Breast epithelium (tissue), 4 donors: ENCODE measurements at regions not wholly inside any gene's neighbourhood (a gene's known extent, or its start where the extent isn't known, plus 50 kb on each side); places are given as distances from the start of the nearest gene placed in this dataset.

Experiments used
- DNase-seq, 2 donors: peaks; one replicate each; pipeline ENCODE4 v3.0.0-alpha.2; 2019; ENCODE audit warnings: low spot score in 2 of 2
- H3K27ac ChIP-seq, 2 donors: fragments of 200-600 bp; sonication (generic) in 1 of 2; one replicate each; pipeline ENCODE4 v1.5.1; 2016 to 2019; ENCODE audit warnings: mild to moderate bottlenecking in 1 of 2
- H3K27me3 ChIP-seq, 2 donors: fragments of 200-600 bp; sonication (generic) in 1 of 2; one replicate each; pipeline versions ENCODE4 v1.5.1 to v1.6.0; 2017 to 2019; ENCODE audit warnings: control low read depth in 1 of 2, mild to moderate bottlenecking in 1 of 2
- H3K36me3 ChIP-seq: fragments of 200-600 bp; one replicate; pipeline ENCODE4 v1.5.1; 2019
- H3K4me1 ChIP-seq, 2 donors: fragments of 200-600 bp; sonication (generic); one replicate each; pipeline ENCODE4 v1.5.1; 2016 to 2019; ENCODE audit warnings: control low read depth in 1 of 2
- H3K4me3 ChIP-seq, 3 donors: fragments of 200-600 bp; sonication (generic); 1 replicate in 2 of 3; 2 replicates in 1 of 3; pipeline ENCODE4 v1.5.1; 2016 to 2019; ENCODE audit warnings: mild to moderate bottlenecking in 3 of 3, moderate library complexity in 2 of 3
- H3K9me3 ChIP-seq, 2 donors: fragments of 200-600 bp; sonication (generic) in 1 of 2; one replicate each; pipeline ENCODE4 v1.5.1; 2016 to 2019; ENCODE audit warnings: control low read depth in 1 of 2
- CTCF ChIP-seq, 3 donors: fragments of 450-650 bp; IDR thresholded peaks; one replicate each; pipeline ENCODE4 v1.5.1; 2016 to 2017; ENCODE audit warnings: antibody characterized with exemption in 3 of 3, mild to moderate bottlenecking in 3 of 3, moderate library complexity in 3 of 3
- POLR2A ChIP-seq: fragments of 450-650 bp; IDR thresholded peaks from one replicate; pipeline ENCODE4 v1.6.1; 2016; ENCODE audit warnings: antibody characterized with exemption, mild to moderate bottlenecking, moderate library complexity
- POLR2AphosphoS5 ChIP-seq, 3 donors: sonication (generic); formaldehyde crosslinking; IDR thresholded peaks; one replicate each; pipeline ENCODE4 v1.6.1; 2017; ENCODE audit warnings: antibody characterized with exemption in 3 of 3
- intact Hi-C: fragments of 100-400 bp; cut with DNase I; formaldehyde crosslinking; loops from one replicate; pipeline ENCODE4 v1.15.1; 2023; ENCODE audit warnings: low total_unique reads

- DNase-seq: no peak
- Histone ChIP-seq H3K9me3 (no peaks in the 10 kb centered on the region), H3K4me1 (no peaks in the 10 kb centered on the region), H3K27ac (no peak overlapping the region), H3K4me3 (no peak overlapping the region), H3K27me3 (no peaks in the 10 kb centered on the region), H3K36me3 (no peaks in the 10 kb centered on the region)
- intact Hi-C loops: no loop called here
- TF ChIP-seq POLR2A (no peak), POLR2AphosphoS5 (IDR thresholded peaks at IDR 0.05) (no peak), CTCF (IDR thresholded peaks at IDR 0.05) (no peak)
Measured at GRCh38 chr13:80972857-80973478, 632.0 kb upstream of the SPRY2 start.

GRCh38 chr13:80965097-80965496, 624.2 kb upstream of the SPRY2 start:
- TF ChIP-seq CTCF (IDR thresholded peaks at IDR 0.05) (no peak), POLR2AphosphoS5 (IDR thresholded peaks at IDR 0.05) (no peak), POLR2A (no peak)
- no peak for DNase-seq
- Histone ChIP-seq H3K4me1 (no peaks in the 10 kb centered on the region), H3K36me3 (no peaks in the 10 kb centered on the region), H3K9me3 (no peaks in the 10 kb centered on the region), H3K4me3 (no peak overlapping the region), H3K27me3 (no peaks in the 10 kb centered on the region), H3K27ac (no peak overlapping the region)
- intact Hi-C loops: no loop called here

GRCh38 chr13:80962855-80963254, 621.9 kb upstream of the SPRY2 start:
- TF ChIP-seq CTCF (IDR thresholded peaks at IDR 0.05): no peak
- TF ChIP-seq POLR2AphosphoS5 (IDR thresholded peaks at IDR 0.05): no peak
- TF ChIP-seq POLR2A: no peak
- no peaks in the 10 kb centered on the region for H3K36me3 ChIP-seq
- no peaks in the 10 kb centered on the region for H3K27me3 ChIP-seq
- no peak overlapping the region for H3K4me3 ChIP-seq
- H3K4me1 ChIP-seq: no peaks in the 10 kb centered on the region
- no peak overlapping the region for H3K27ac ChIP-seq
- intact Hi-C loops: no loop called here
- H3K9me3 ChIP-seq: no peaks in the 10 kb centered on the region
- DNase-seq: no peak

- Histone ChIP-seq H3K4me1 (no peaks in the 10 kb centered on the region), H3K36me3 (no peaks in the 10 kb centered on the region), H3K27ac (no peak overlapping the region), H3K4me3 (no peak overlapping the region), H3K9me3 (no peaks in the 10 kb centered on the region), H3K27me3 (no peaks in the 10 kb centered on the region)
- TF ChIP-seq CTCF (IDR thresholded peaks at IDR 0.05): no peak
- TF ChIP-seq POLR2AphosphoS5 (IDR thresholded peaks at IDR 0.05): no peak
- no peak for TF ChIP-seq POLR2A
- no peak for DNase-seq
- intact Hi-C loops: no loop called here
Measured at GRCh38 chr13:80962173-80962572, 621.2 kb upstream of the SPRY2 start.

GRCh38 chr13:80957019-80957655, 616.2 kb upstream of the SPRY2 start:
- TF ChIP-seq CTCF (IDR thresholded peaks at IDR 0.05): no peak
- no peak for TF ChIP-seq POLR2AphosphoS5 (IDR thresholded peaks at IDR 0.05)
- TF ChIP-seq POLR2A: no peak
- H3K36me3 ChIP-seq: no peaks in the 10 kb centered on the region
- no peaks in the 10 kb centered on the region for H3K27me3 ChIP-seq
- no peak for DNase-seq
- H3K9me3 ChIP-seq: no peaks in the 10 kb centered on the region
- no peak overlapping the region for H3K4me3 ChIP-seq
- no peaks in the 10 kb centered on the region for H3K4me1 ChIP-seq
- intact Hi-C loops: no loop called here
- H3K27ac ChIP-seq: no peak overlapping the region
